ENCODE measurements at regions not wholly inside any gene's neighbourhood (a gene's known extent, or its start where the extent isn't known, plus 50 kb on each side); places are given as distances from the start of the nearest gene placed in this dataset.

- TF ChIP-seq CTCF (IDR thresholded peaks at IDR 0.05; ENCODE audit: low read length) (no peak), EZH2 (IDR thresholded peaks at IDR 0.05; ENCODE audit: borderline replicate concordance, low read length) (no peak)
Measured at GRCh38 chr4:155487210-155487609, 110.4 kb upstream of the MAP9 start.

All from OCI-LY1 (cell line).